WTC11 (cell line): ENCODE measurements at regions not wholly inside any gene's neighbourhood (a gene's known extent, or its start where the extent isn't known, plus 50 kb on each side); places are given as distances from the start of the nearest gene placed in this dataset.

ENCODE experiments used
- ATF1 ChIP-seq: sonication (generic); formaldehyde crosslinking; IDR thresholded peaks from 2 replicates; pipeline ENCODE4 v1.8.1; 2023; ENCODE audit warnings: mild to moderate bottlenecking, moderate library complexity, missing genetic modification reagents
- ZNF121 ChIP-seq: sonication (generic); formaldehyde crosslinking; IDR thresholded peaks from 2 replicates; pipeline ENCODE4 v1.8.0; 2023; ENCODE audit warnings: missing genetic modification reagents
- TF ChIP-seq, protein P1 (sequence below): fragments of 200-600 bp; IDR thresholded peaks from 2 replicates; pipeline ENCODE4 v1.8.0; 2022; ENCODE audit warnings: antibody characterized with exemption
- TF ChIP-seq, protein P2 (sequence below): sonication (generic); formaldehyde crosslinking; IDR thresholded peaks from 2 replicates; pipeline ENCODE4 v1.8.0; 2022; ENCODE audit warnings: mild to moderate bottlenecking, missing genetic modification reagents
- TF ChIP-seq, protein P3 (sequence below): sonication (generic); formaldehyde crosslinking; IDR thresholded peaks from 2 replicates; pipeline ENCODE4 v1.8.0; 2022; ENCODE audit warnings: missing genetic modification reagents

GRCh38 chr2:82796132-82796531, 1662.9 kb downstream of the SUCLG1 start:
- TF ChIP-seq, protein P1, sequence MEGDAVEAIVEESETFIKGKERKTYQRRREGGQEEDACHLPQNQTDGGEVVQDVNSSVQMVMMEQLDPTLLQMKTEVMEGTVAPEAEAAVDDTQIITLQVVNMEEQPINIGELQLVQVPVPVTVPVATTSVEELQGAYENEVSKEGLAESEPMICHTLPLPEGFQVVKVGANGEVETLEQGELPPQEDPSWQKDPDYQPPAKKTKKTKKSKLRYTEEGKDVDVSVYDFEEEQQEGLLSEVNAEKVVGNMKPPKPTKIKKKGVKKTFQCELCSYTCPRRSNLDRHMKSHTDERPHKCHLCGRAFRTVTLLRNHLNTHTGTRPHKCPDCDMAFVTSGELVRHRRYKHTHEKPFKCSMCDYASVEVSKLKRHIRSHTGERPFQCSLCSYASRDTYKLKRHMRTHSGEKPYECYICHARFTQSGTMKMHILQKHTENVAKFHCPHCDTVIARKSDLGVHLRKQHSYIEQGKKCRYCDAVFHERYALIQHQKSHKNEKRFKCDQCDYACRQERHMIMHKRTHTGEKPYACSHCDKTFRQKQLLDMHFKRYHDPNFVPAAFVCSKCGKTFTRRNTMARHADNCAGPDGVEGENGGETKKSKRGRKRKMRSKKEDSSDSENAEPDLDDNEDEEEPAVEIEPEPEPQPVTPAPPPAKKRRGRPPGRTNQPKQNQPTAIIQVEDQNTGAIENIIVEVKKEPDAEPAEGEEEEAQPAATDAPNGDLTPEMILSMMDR, result no peak
- TF ChIP-seq, protein P2, sequence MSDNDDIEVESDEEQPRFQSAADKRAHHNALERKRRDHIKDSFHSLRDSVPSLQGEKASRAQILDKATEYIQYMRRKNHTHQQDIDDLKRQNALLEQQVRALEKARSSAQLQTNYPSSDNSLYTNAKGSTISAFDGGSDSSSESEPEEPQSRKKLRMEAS (CRISPR knock-in tag), result no peak
- no peak for TF ChIP-seq ZNF121 (CRISPR knock-in tag)
- TF ChIP-seq ATF1 (CRISPR knock-in tag), result no peak
- TF ChIP-seq, protein P3, sequence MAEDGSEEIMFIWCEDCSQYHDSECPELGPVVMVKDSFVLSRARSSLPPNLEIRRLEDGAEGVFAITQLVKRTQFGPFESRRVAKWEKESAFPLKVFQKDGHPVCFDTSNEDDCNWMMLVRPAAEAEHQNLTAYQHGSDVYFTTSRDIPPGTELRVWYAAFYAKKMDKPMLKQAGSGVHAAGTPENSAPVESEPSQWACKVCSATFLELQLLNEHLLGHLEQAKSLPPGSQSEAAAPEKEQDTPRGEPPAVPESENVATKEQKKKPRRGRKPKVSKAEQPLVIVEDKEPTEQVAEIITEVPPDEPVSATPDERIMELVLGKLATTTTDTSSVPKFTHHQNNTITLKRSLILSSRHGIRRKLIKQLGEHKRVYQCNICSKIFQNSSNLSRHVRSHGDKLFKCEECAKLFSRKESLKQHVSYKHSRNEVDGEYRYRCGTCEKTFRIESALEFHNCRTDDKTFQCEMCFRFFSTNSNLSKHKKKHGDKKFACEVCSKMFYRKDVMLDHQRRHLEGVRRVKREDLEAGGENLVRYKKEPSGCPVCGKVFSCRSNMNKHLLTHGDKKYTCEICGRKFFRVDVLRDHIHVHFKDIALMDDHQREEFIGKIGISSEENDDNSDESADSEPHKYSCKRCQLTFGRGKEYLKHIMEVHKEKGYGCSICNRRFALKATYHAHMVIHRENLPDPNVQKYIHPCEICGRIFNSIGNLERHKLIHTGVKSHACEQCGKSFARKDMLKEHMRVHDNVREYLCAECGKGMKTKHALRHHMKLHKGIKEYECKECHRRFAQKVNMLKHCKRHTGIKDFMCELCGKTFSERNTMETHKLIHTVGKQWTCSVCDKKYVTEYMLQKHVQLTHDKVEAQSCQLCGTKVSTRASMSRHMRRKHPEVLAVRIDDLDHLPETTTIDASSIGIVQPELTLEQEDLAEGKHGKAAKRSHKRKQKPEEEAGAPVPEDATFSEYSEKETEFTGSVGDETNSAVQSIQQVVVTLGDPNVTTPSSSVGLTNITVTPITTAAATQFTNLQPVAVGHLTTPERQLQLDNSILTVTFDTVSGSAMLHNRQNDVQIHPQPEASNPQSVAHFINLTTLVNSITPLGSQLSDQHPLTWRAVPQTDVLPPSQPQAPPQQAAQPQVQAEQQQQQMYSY, result no peak
